Ishikawa (cell line): ENCODE measurements at regions not wholly inside any gene's neighbourhood (a gene's known extent, or its start where the extent isn't known, plus 50 kb on each side); places are given as distances from the start of the nearest gene placed in this dataset.

Experiments used
- CEBPB ChIP-seq: IDR thresholded peaks from 2 replicates; pipeline ENCODE4 v1.6.1; 2012
- CREB1 ChIP-seq: IDR thresholded peaks from 2 replicates; pipeline ENCODE4 v1.6.1; 2012; ENCODE audit warnings: low read depth
- EGR1 ChIP-seq: IDR thresholded peaks from 2 replicates; pipeline ENCODE4 v1.6.1; 2012
- EP300 ChIP-seq: IDR thresholded peaks from 2 replicates; pipeline ENCODE4 v1.6.1; 2012; ENCODE audit warnings: borderline replicate concordance
- FOXM1 ChIP-seq: IDR thresholded peaks from 2 replicates; pipeline ENCODE4 v1.6.1; 2012; ENCODE audit warnings: low read depth, borderline replicate concordance
- NFIC ChIP-seq: IDR thresholded peaks from 2 replicates; pipeline ENCODE4 v1.6.1; 2012
- RAD21 ChIP-seq: IDR thresholded peaks from 2 replicates; pipeline ENCODE4 v1.6.1; 2012; ENCODE audit warnings: low read depth
- TAF1 ChIP-seq: IDR thresholded peaks from 2 replicates; pipeline ENCODE4 v1.6.1; 2012; ENCODE audit warnings: low read depth, mild to moderate bottlenecking
- TCF12 ChIP-seq: IDR thresholded peaks from 2 replicates; pipeline ENCODE4 v1.6.1; 2012; ENCODE audit warnings: low read depth
- YY1 ChIP-seq: IDR thresholded peaks from 2 replicates; pipeline ENCODE4 v1.6.1; 2012; ENCODE audit warnings: low read depth
- ZBTB7A ChIP-seq: IDR thresholded peaks from 2 replicates; pipeline ENCODE4 v1.6.1; 2012; ENCODE audit warnings: low read depth
- TF ChIP-seq, protein P1 (sequence below): IDR thresholded peaks from 2 replicates; pipeline ENCODE4 v1.6.1; 2012
- TF ChIP-seq, protein P2 (sequence below): IDR thresholded peaks from 2 replicates; pipeline ENCODE4 v1.6.1; 2012; ENCODE audit warnings: low read depth, mild to moderate bottlenecking
- TF ChIP-seq, protein P3 (sequence below): IDR thresholded peaks from 2 replicates; pipeline ENCODE4 v1.6.1; 2012

DNA sequence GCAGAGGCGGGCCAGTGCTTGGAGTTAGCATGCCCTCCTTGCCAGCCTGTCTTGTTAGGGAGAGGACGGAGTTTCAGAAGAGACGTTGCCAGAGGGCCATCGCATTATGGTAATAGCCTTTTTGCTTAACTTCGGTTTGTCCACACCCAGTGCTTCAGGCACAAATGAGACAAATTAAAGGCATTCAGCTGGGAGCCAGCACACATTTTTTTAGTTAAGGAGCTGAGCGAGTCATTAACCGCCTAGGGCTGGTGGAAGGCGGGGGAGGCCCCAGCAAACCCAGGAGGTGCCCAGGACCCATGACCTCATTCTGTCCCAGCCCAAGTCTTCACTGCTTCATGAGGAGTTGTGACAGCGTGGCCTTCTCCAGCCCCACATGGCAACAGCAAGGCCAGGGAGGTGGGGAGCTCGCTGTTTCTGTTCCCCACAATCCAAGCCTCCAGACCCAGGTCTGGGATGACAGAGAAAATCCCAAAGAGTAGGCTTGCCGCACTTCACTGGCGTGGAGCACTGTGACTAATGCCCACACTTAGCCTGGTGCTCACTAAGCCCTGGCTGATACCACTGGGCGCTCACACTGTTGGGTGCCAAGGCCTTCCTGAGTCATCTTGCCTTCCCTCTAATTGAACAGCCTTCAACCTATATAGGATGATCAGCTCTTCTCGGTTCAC lies 237.1 kb downstream of the ANKRD60 start:
- TF ChIP-seq, protein P1, sequence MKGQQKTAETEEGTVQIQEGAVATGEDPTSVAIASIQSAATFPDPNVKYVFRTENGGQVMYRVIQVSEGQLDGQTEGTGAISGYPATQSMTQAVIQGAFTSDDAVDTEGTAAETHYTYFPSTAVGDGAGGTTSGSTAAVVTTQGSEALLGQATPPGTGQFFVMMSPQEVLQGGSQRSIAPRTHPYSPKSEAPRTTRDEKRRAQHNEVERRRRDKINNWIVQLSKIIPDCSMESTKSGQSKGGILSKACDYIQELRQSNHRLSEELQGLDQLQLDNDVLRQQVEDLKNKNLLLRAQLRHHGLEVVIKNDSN: no peak
- TF ChIP-seq RAD21: no peak
- no peak for TF ChIP-seq CEBPB

DNA sequence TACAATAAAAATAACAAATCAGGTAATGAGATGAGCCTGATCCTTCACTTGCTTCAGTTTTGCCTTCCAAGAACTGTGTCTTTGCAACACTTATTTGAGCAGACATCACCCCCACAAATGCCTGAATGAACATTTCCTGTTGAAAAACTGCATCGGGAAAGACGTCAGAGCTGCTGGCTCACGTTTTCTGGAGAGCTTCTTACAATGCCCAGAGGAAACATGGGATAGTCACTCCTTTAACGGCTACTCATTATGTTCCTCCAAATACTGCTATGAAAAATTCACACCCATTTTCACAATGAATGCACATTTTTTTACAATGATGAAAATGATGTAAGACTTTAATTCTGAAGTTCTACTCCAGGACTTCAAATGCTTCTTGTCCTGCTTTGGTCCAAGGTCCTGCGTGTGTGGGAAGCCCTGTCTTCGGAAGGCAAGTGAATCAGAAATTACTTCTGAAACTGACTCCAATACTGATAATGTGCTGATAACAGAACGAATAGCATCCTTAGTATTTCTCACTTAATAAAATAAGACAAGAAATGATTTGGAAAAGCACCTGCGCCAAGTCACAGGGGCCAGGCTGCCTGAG lies 238.0 kb downstream of the ANKRD60 start:
- TF ChIP-seq RAD21: no peak
- TF ChIP-seq, protein P2, sequence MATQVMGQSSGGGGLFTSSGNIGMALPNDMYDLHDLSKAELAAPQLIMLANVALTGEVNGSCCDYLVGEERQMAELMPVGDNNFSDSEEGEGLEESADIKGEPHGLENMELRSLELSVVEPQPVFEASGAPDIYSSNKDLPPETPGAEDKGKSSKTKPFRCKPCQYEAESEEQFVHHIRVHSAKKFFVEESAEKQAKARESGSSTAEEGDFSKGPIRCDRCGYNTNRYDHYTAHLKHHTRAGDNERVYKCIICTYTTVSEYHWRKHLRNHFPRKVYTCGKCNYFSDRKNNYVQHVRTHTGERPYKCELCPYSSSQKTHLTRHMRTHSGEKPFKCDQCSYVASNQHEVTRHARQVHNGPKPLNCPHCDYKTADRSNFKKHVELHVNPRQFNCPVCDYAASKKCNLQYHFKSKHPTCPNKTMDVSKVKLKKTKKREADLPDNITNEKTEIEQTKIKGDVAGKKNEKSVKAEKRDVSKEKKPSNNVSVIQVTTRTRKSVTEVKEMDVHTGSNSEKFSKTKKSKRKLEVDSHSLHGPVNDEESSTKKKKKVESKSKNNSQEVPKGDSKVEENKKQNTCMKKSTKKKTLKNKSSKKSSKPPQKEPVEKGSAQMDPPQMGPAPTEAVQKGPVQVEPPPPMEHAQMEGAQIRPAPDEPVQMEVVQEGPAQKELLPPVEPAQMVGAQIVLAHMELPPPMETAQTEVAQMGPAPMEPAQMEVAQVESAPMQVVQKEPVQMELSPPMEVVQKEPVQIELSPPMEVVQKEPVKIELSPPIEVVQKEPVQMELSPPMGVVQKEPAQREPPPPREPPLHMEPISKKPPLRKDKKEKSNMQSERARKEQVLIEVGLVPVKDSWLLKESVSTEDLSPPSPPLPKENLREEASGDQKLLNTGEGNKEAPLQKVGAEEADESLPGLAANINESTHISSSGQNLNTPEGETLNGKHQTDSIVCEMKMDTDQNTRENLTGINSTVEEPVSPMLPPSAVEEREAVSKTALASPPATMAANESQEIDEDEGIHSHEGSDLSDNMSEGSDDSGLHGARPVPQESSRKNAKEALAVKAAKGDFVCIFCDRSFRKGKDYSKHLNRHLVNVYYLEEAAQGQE: no peak
- no peak for TF ChIP-seq TCF12
- no peak for TF ChIP-seq YY1
- TF ChIP-seq, protein P3, sequence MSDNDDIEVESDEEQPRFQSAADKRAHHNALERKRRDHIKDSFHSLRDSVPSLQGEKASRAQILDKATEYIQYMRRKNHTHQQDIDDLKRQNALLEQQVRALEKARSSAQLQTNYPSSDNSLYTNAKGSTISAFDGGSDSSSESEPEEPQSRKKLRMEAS: no peak
- no peak for TF ChIP-seq CEBPB
- TF ChIP-seq TAF1: no peak

DNA sequence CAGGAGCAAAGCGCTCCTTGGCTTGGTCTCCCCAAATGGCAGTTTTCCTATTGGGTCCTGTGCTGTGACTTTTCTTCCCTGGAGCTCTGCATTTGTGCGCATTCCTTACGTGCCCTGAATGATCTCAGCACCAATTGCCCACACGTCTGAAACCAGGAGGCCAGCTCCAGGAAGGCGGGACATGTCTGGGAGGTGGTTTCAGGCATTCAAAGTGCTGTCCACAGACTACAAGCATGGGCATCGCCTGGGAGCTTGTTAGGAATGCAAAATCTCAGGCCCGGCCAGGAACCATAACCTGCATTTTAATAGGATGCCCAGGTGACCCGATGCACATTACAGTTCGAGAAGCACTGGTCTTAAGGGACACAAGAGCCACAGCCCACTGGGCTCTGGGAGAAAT lies 239.6 kb downstream of the ANKRD60 start:
- TF ChIP-seq NFIC (no peak), TAF1 (no peak), EGR1 (no peak), FOXM1 (no peak), TCF12 (no peak), CREB1 (no peak), ZBTB7A (no peak), EP300 (no peak)

DNA sequence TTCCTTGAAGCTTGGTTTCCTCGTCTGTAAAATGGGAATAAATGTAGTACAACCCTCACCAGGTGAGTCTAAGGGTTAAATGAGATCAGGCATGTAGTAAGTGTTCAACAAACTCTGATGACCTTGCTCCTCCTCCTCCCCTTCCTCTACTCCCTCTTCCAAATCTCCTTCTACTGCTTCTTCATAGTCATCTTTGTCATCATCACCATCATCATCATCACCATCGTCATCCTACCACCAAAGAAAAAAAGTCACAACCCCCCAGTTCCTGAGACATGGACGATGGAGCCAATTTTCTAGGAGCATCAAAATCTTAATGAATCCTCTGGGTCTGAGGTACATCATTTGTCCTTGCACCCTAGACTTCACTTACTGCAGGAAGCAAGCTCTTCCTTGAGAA lies 240.0 kb downstream of the ANKRD60 start:
- TF ChIP-seq TAF1: no peak
- TF ChIP-seq, protein P2: no peak
- TF ChIP-seq YY1: no peak

DNA sequence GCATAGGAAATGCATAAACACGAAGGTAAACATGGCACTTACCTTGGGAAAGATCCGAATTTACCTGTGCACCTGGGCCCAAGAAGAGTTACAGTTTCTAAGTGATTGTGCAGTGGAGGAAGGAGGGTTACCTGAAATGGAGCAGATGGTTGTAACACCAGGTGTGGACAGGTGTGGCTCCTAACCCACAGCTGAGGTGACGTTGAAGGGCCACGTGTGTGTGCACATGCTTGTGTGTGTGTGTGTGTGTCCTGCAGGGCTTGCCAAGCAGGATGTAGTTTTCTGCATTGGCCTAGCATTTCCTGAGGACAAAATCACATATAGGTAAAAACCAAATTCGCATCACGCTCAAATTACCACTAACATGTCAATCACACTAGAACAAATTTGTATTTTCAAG lies 240.8 kb downstream of the ANKRD60 start:
- TF ChIP-seq RAD21 (no peak), ZBTB7A (no peak), YY1 (no peak), FOXM1 (no peak), EP300 (no peak)
- TF ChIP-seq, protein P3: no peak

DNA sequence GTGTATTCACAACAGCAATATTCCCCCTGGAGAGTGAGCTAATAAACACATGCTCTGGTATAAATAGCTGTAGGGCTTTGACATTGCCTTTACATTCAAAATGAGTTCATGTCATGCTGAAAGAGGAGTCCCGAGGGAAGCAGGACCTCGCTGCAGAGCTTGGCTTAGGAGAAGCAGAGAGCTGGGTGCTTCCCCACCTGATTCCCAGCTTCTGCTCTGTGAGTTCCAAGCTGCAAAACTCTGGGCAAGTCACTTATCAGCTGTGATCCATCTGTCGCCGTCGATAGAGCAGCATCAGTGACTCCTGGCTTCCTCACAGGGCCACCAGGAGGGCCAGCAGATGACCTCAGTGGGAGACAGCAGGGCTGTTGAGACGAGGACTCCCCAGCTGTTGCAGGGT lies 241.8 kb downstream of the ANKRD60 start:
- TF ChIP-seq, protein P3: no peak
- TF ChIP-seq ZBTB7A (no peak), FOXM1 (no peak), EP300 (no peak), EGR1 (no peak), NFIC (no peak), RAD21 (no peak), CREB1 (no peak)
- TF ChIP-seq, protein P2: no peak
- TF ChIP-seq, protein P1: no peak
